HG03457 (cell line): ENCODE measurements at regions not wholly inside any gene's neighbourhood (a gene's known extent, or its start where the extent isn't known, plus 50 kb on each side); places are given as distances from the start of the nearest gene placed in this dataset.
"Not testable (repeated sequence)": the region's sequence is repeated elsewhere in the genome, so short reads cannot be mapped to it uniquely, and the experiment has no call there.

Experiments
- ATAC-seq: cut with Tn5 transposase; IDR thresholded peaks from one replicate; pipeline ENCODE4 v1.9.1; 2021; ENCODE audit warnings: moderate number of reproducible peaks; ENCODE audit not compliant: unreplicated experiment

GRCh38 chr14:71355324-71356201, 448.3 kb downstream of the PCNX1 start:
- ATAC-seq = no peak

GRCh38 chr14:71358209-71358931, 451.1 kb downstream of the PCNX1 start:
- ATAC-seq = no peak

GRCh38 chr14:71358932-71359421, 451.7 kb downstream of the PCNX1 start:
- not testable (repeated sequence) for ATAC-seq

GRCh38 chr14:71359823-71360222, 452.6 kb downstream of the PCNX1 start:
- ATAC-seq = no peak

- ATAC-seq = no peak
Observed at GRCh38 chr14:71361336-71361735, 454.1 kb downstream of the PCNX1 start.

- no peak for ATAC-seq
Observed at GRCh38 chr14:71361874-71362273, 454.6 kb downstream of the PCNX1 start.

DNA sequence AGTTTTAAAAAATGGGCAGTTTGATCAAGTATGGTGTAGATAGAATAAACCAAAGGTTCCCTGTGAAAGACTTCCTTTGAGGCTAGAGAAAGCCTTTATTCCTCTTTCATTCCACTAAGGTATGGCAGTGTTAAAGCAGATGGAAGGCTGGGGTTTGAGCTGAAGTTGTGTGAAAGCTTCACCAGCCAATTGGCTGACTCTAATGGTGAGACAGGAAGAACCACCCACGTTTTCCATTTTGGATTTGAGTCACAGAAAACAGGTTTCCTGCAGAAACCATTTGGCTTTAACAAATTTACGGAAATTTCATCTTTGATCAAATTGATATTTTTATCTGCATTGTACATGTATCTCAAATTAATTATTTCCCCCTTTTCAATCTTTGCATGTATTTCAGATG, 455.0 kb downstream of the PCNX1 start:
- ATAC-seq = no peak

GRCh38 chr14:71362920-71363584, 455.8 kb downstream of the PCNX1 start:
- no peak for ATAC-seq

DNA sequence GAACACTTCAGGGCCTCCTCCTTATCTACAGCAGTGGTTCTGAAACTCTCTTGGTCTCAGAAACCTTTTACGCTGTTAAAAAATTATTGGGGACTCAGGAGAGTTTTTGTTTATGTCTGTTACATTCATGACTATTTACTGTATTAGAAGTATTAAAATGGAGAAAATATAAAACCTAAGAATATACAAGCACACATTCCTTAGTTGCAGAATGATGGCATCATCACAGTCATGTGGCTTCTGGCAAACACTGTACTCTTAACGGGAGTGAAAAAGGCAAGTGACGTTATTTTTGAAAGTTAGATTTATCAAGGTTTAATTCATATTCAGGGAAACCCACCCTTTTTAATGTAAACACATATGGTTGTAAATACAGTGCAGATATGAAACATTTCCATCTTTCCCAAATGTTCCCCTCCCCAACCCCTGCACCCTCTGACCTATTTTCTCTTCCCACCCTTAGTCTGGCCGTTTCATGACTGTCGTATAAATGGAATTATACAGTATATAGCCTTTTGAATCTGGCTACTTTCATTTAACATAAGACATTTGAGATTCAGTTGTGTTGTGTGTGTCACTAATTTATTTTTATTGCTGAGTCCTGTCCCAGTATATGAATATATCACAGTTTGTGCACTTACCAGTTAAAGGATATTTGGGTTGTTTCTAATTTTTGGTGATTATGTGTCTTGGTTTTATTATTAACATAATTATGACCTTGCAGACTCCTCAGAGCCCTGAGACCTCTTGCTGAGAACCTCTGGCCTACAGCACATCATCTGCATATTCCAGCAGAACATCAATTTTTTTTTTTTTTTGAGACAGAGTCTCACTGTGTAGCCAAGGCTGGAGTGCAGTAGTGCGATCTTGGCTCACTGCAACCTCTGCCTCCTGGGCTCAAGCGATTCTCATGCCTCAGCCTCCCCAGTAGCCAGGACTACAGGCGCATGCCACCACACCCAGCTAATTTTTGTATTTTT, 457.0 kb downstream of the PCNX1 start:
- no peak for ATAC-seq

- no peak for ATAC-seq
Observed at GRCh38 chr14:71365361-71365760, 458.1 kb downstream of the PCNX1 start.

DNA sequence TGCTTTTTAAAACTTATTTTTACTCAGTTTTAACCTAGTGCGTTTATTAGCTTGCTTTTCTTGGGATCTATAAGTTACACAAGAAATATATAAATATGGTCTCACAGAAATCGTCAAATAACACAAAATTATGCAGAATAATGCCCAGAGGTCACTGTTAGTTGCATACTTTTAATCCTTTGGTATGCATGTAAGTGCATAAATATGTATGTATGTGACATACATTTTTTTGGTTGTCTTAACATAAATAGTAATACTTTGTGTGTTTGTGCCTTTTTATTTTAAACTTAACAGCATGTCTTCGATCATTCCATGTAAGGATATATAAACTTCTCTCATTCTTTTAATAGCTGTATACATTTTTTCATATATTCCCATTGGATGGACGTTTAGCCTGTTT, 459.6 kb downstream of the PCNX1 start:
- ATAC-seq = no peak

DNA sequence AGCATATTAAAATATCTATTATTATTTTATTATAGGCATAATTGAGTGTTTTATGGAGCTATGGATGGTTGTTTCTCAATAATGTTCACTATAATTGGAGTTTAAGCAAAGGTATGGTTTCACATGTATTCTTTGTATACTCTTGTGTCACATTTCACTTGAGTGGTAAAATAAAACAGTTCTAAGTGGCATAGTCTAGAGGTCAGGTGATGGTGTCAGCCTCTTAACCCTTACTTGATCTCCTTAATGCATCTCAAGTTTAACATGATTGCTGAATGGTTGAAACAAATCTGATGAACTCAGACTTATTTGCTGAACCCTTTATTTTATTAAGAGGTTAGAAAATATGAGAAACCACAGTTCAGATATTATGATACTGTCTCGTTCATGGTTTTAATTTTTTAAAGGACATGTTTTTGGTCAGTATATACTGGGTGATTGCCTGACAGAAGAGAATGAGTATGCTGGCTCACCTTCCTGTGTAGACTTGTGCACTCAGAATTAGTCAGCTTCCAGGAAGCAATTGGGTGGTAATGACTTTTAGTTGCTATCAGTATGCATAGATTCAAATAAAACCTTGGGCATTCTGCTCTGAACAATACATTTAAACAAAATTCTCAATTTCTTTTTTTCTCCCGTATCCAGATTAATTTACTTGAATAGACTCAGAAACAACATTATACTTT, 464.6 kb downstream of the PCNX1 start:
- no peak for ATAC-seq

DNA sequence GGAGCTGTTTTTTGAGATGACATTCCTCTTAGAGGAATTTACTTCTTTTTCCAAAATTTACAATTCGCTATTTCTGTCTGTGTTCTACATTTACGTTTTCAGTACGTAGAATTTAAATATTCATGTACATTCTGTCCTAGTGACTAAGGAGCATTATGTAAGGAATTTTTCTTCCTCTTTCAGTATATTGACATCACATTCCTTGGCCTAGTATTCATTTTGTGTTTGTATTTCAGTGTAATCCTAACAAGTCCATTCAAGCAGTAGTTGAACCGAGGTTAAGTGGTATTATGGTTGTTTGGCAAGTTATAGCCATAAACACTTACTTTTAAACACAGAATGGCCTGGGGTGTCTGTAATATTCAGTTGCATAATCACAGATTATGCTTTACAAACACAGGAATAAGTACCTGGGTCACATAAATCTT, 465.2 kb downstream of the PCNX1 start:
- ATAC-seq = no peak

GRCh38 chr14:71373773-71374172, 466.5 kb downstream of the PCNX1 start:
- ATAC-seq = no peak

- no peak for ATAC-seq
Observed at GRCh38 chr14:71374989-71375388, 467.7 kb downstream of the PCNX1 start.

GRCh38 chr14:71377099-71377498, 469.8 kb downstream of the PCNX1 start:
- ATAC-seq = no peak

DNA sequence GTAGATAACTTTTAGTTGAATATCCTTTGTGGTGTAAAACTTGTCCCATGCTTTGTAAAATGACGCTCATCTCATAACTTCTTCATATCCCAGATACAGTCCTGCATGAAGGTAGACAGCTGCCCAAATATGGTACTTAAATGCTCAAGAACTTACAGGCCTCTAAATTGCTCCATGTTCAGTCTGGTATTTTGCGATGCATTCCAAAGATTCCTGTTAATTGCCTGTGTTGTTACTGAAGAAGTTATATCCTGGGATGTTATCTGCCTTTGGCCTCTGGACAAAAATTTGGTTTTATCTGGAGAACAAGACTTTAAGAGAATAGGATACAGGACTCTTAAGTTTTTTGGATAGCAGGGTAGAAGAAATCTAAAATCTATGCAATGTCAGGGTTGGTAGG, 473.0 kb downstream of the PCNX1 start:
- ATAC-seq = no peak

DNA sequence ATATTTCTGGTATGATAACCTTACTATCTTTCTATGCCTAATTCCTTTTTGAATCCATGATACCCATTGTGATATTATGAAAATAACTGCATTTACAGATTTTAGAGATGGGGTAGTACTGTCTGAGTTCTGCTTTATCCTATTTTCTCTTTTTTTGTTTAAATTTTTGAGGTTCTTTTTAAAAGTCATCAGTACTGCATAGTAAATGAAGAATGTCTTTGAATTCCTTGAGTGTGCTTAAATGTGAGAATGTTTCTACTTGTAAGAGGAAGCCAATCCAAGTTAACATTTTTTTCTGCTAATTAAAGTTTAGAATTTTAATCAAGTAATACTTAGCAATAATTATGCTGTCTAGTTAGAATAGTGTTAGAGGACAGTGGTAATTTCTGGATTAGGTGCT, 474.6 kb downstream of the PCNX1 start:
- no peak for ATAC-seq

DNA sequence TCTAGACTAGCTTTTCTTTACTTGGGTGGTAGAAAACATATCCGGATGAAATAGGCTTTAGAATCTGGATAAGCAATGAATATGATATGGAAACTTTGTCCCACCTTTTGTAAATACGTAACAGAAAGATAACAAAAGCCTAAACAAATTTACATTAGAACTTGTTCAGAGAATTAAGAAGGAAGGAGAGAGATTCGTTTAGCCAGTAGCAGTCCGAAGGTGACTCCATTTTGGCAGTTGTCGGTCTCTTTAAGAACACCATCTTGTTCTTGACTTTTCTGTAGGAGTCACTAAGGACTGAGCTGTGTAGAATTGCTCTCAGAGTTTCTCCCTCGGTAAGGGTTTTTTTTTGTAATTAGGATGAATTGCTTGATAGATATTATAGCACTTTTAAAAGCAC, 475.1 kb downstream of the PCNX1 start:
- no peak for ATAC-seq

- no peak for ATAC-seq
Observed at GRCh38 chr14:71383510-71383909, 476.3 kb downstream of the PCNX1 start.
